OCI-LY7 (cell line): ENCODE measurements at regions not wholly inside any gene's neighbourhood (a gene's known extent, or its start where the extent isn't known, plus 50 kb on each side); places are given as distances from the start of the nearest gene placed in this dataset.

Experiments used
- BruUV-seq: library from RNA; stranded (reverse); fragments of 400-500 nt; replicated peaks from 2 replicates; lab custom pipeline; 2021; lab: Mats Ljungman, UMichigan
- CTCF ChIA-PET: fragments of 300-600 bp; sonication (Branson Sonifier 250); formaldehyde crosslinking; loops from one replicate; lab custom pipeline; 2022; ENCODE audit warnings: antibody characterized with exemption; ENCODE audit not compliant: unreplicated experiment; lab: Charles Lee
- POLR2A ChIA-PET: fragments of 300-600 bp; sonication (Branson Sonifier 250); formaldehyde crosslinking; loops from one replicate; lab custom pipeline; 2022; ENCODE audit warnings: antibody characterized with exemption; lab: Charles Lee
- DNase-seq: peaks from one replicate; pipeline ENCODE4 v3.0.0-alpha.2; 2015; ENCODE audit warnings: low spot score
- H2AFZ ChIP-seq: fragments of 200-600 bp; sonication (generic), shearing (Covaris generic); 2 replicates; pipeline ENCODE4 v1.6.1; 2014; ENCODE audit warnings: mild to moderate bottlenecking, antibody characterized with exemption, low read length, moderate library complexity
- H3K27ac ChIP-seq: fragments of 200-600 bp; sonication (generic); 2 replicates; pipeline ENCODE4 v1.5.1; 2014; ENCODE audit warnings: mixed run types, low read depth, mild to moderate bottlenecking, moderate library complexity, low read length, inconsistent platforms; ENCODE audit not compliant: poor library complexity, severe bottlenecking
- H3K36me3 ChIP-seq: fragments of 200-600 bp; sonication (generic); 2 replicates; pipeline ENCODE4 v1.6.1; 2014; ENCODE audit warnings: mild to moderate bottlenecking, antibody characterized with exemption, low read length, moderate library complexity, mixed read lengths; ENCODE audit not compliant: insufficient read depth
- H3K4me1 ChIP-seq: fragments of 200-600 bp; sonication (generic); 2 replicates; pipeline ENCODE4 v1.5.1; 2014; ENCODE audit warnings: mild to moderate bottlenecking, low read length; ENCODE audit not compliant: insufficient read depth, poor library complexity, severe bottlenecking
- H3K4me2 ChIP-seq: fragments of 200-600 bp; sonication (generic); 2 replicates; pipeline ENCODE4 v1.6.1; 2014; ENCODE audit warnings: mild to moderate bottlenecking, low read length
- H3K4me3 ChIP-seq: fragments of 200-600 bp; sonication (generic); 2 replicates; pipeline ENCODE4 v1.5.1; 2014; ENCODE audit warnings: mild to moderate bottlenecking, low read depth, low read length; ENCODE audit not compliant: poor library complexity, severe bottlenecking
- H3K79me2 ChIP-seq: fragments of 200-600 bp; sonication (generic); 2 replicates; pipeline ENCODE4 v1.6.1; 2016; ENCODE audit warnings: low read depth, mild to moderate bottlenecking, low read length, moderate library complexity, mixed read lengths; ENCODE audit not compliant: insufficient read depth
- H3K9me2 ChIP-seq: fragments of 200-600 bp; sonication (generic); 2 replicates; pipeline ENCODE4 v1.6.1; 2016; ENCODE audit warnings: mild to moderate bottlenecking, low read length, mixed read lengths; ENCODE audit not compliant: insufficient read depth
- H3K9me3 ChIP-seq: fragments of 200-600 bp; sonication (generic); 2 replicates; pipeline ENCODE4 v1.6.1; 2014; ENCODE audit warnings: mild to moderate bottlenecking, mixed run types, low read length, mixed read lengths
- H4K20me1 ChIP-seq: fragments of 200-600 bp; sonication (generic); 2 replicates; pipeline ENCODE4 v1.6.1; 2014; ENCODE audit warnings: mild to moderate bottlenecking, antibody characterized with exemption, low read length, moderate library complexity, mixed read lengths; ENCODE audit not compliant: insufficient read depth
- CTCF ChIP-seq: fragments of 200-600 bp; sonication (generic); conservative IDR thresholded peaks from 2 replicates; pipeline ENCODE4 v1.5.1; 2014; ENCODE audit warnings: mild to moderate bottlenecking, antibody characterized with exemption, low read length, moderate library complexity, mixed read lengths
- EZH2phosphoT487 ChIP-seq: fragments of 200-600 bp; sonication (generic); IDR thresholded peaks from 2 replicates; pipeline ENCODE4 v1.6.1; 2018; ENCODE audit warnings: low read depth, borderline replicate concordance, mild to moderate bottlenecking, mixed run types, antibody characterized with exemption, low read length, moderate library complexity, mixed read lengths
- intact Hi-C: fragments of 100-400 bp; cut with micrococcal nuclease; formaldehyde crosslinking; loops from one replicate; pipeline ENCODE4 v1.10.0; 2022; ENCODE audit not compliant: unreplicated experiment

- no TSS peak for BruUV-seq
- Histone ChIP-seq H3K4me2 (no peak overlapping the region), H3K9me2 (no peaks in the 10 kb centered on the region), H3K4me3 (no peak overlapping the region), H3K4me1 (no peaks in the 10 kb centered on the region), H4K20me1 (no peaks in the 10 kb centered on the region), H3K27ac (no peak overlapping the region), H3K79me2 (no peaks in the 10 kb centered on the region), H2AFZ (no peak overlapping the region), H3K9me3 (no peaks in the 10 kb centered on the region), H3K36me3 (no peaks in the 10 kb centered on the region)
- CTCF ChIA-PET: no interaction called here
- no peak for TF ChIP-seq CTCF
- TF ChIP-seq EZH2phosphoT487: no peak
- POLR2A ChIA-PET: no interaction called here
- no peak for DNase-seq
- intact Hi-C loops: no loop called here
Observed at GRCh38 chr6:65852369-65852852, 145.4 kb upstream of the EYS start.

GRCh38 chr6:65830151-65830550 lies 123.1 kb upstream of the EYS start:
- no TSS peak for BruUV-seq
- no peak overlapping the region for H3K4me2 ChIP-seq
- POLR2A ChIA-PET: interaction anchor here (0.7 kb wide), 1 partner anchor 20 kb away, joined by 3 read pairs; no protein-coding TSS in a partner anchor
- H3K4me1 ChIP-seq: no peaks in the 10 kb centered on the region
- no peaks in the 10 kb centered on the region for H3K36me3 ChIP-seq
- H3K9me2 ChIP-seq: no peaks in the 10 kb centered on the region
- no peak overlapping the region for H2AFZ ChIP-seq
- no peak overlapping the region for H3K4me3 ChIP-seq
- H4K20me1 ChIP-seq: no peaks in the 10 kb centered on the region
- H3K27ac ChIP-seq: no peak overlapping the region
- DNase-seq: no peak
- TF ChIP-seq CTCF: no peak
- TF ChIP-seq EZH2phosphoT487: no peak
- intact Hi-C loops: no loop called here
- no peaks in the 10 kb centered on the region for H3K79me2 ChIP-seq
- CTCF ChIA-PET: no interaction called here
- H3K9me3 ChIP-seq: no peaks in the 10 kb centered on the region

GRCh38 chr6:65819152-65819551 lies 112.1 kb upstream of the EYS start:
- ChIA-PET POLR2A (no interaction called here), CTCF (no interaction called here)
- intact Hi-C loops: no loop called here

More at GRCh38 chr6:65819152-65819551, 112.1 kb upstream of the EYS start:
- no TSS peak for BruUV-seq
- Histone ChIP-seq H3K4me1 (no peaks in the 10 kb centered on the region), H3K27ac (no peak overlapping the region), H2AFZ (no peak overlapping the region), H3K79me2 (no peaks in the 10 kb centered on the region), H4K20me1 (no peaks in the 10 kb centered on the region), H3K9me3 (no peaks in the 10 kb centered on the region), H3K4me2 (no peak overlapping the region), H3K9me2 (no peaks in the 10 kb centered on the region), H3K36me3 (no peaks in the 10 kb centered on the region), H3K4me3 (no peak overlapping the region)
- TF ChIP-seq CTCF (no peak), EZH2phosphoT487 (no peak)
- DNase-seq: no peak
